ENCODE measurements at regions not wholly inside any gene's neighbourhood (a gene's known extent, or its start where the extent isn't known, plus 50 kb on each side); places are given as distances from the start of the nearest gene placed in this dataset.

DNA sequence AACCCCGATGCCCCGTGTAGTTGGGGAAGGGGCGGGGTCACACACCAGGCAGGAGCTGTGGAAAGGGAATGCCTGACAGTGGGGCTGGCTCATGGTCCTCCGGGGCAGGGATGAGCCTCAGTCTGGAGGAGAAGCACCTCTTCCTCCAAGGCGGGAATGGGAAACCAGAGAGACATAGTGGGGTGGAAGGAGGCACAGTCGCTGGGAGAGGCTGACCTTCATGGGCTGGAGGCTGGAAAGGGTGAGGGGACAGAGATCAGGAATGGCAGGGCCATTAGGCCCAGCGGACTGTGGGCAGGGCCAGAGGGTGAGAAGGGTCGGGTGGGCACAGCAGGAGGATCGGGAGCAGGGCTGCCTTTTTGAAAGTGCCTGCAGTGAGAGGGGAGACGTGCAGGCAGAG is 65.8 kb upstream of the LINGO1 start:
- no peak for DNase-seq

DNA sequence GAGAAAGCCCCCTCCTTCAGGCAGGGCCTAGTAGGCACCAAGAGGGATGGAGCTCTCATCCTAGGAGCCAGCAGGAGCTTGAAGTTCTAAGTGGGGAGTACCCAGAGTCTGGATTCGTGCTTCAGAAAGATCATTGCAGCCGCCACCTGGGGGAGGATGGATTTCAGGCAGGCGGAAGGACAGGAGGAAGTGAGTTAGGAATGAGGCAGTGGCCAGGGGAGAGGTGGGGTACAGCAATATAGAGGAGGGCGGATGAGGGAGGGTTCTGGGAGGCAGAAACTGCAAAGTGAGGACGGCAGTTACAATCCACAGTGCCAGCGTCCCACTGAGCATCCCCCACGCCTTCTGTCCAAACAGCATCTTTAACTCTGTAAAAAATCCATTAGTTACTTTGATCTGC is 65.2 kb upstream of the LINGO1 start:
- DNase-seq = no peak

DNA sequence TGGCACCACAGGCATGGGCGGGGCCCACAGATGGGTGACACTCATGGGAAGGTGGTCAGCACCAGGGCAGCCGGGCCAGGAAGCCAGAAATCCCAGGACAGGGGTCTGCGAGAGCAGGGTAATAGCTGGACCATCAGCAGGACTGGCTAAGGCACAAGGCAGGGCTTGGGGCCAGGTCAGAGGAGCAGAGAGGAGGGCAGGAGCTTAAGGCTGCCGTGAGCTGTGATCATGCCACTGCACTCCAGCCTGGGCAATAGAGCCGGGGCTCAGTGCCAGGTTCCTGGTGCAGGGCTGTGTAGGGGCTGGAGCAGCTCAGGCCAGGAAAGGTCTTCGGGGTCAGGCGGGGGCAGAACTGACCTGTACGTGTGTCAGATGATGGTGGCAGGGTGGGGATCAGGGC is 64.2 kb upstream of the LINGO1 start:
- no peak for DNase-seq

DNA sequence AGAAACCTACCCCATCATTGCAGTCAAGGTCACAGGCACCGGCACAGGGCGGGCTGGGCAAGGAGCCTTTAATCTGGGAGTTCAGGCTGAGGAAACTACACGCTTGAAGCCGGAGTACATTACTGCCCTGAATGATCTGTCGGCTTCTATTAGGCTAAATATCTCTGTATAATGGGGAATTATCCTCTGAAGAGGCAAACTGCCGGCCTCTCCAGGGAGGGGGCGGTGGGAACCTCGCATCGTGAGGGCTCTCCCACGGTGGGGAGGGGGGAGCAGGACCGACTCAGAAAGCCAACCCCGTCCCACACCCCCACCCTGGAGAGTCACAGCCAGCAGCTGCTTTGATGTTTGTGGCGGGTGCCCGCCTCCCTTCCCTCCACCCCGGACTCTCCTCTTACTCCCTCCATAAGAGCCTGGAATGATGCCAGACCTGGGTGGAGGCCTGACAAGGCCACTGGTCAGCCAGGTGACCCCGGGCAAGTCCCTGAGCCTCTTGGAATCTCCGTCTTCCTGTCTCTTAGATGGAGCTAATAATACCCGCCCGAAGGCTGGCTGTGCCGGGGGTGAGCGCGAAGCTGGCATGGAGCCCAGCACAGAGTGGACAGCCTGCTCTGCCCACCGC is 63.4 kb upstream of the LINGO1 start:
- no peak for DNase-seq

DNA sequence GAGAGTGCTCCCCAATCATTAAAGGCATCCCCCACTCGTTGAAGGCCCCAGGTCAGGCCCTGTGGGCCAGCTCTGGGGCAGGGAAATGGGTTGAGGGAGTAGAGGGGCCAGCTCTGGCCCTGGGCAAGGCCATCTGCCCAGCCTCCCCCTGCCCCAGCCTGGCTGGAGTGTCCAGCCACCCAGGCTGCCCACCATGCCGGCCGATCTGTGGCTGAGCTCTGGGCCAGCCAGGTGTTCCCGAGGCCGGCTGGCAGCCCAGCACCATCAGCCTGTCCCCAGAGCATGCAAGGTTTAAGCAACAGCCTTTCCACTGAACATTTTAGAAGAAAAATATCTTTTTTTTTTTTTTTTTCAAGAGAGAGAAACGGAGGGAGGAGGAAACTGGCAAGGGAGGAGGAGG is 62.8 kb upstream of the LINGO1 start:
- no peak for DNase-seq

DNA sequence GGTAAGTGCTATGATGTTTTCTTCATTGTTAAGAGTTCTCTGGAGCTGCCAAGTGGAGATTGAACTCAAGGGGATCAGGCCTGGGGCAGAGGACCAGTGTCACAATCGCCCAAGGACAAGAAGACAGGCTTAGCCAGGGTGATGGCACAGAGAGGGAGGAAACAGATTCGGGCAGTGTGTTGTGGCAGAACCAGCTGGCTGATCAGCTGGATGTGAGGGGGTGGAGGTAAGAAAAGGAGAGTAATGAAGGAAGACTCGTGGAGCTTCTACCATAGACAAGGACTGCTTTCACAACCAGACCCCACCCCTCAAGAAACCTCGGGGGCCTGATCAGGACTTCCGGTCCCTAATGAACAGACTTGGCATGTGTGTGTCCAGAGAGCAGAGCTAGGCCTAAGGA is 60.9 kb upstream of the LINGO1 start:
- DNase-seq = no peak

DNA sequence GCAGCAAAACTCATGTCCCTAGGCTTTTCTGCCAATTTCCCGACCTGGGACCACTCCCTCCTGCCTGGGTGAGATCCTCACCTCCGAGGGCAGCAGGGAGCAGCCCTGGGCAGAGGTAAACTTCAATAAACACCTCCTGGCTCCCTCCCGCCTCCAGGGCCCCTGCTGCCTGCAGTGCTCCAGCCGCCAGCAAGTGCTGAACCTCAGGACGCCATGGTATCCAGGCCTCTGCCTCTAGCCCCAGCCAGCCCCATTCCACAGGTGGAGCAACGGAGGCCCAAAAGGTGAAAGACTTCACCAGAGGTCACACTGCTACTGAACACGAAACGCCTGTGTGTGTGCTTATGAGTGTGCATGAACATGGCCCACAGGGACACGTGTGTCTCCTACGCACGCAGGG is 59.9 kb upstream of the LINGO1 start:
- no peak for DNase-seq

DNA sequence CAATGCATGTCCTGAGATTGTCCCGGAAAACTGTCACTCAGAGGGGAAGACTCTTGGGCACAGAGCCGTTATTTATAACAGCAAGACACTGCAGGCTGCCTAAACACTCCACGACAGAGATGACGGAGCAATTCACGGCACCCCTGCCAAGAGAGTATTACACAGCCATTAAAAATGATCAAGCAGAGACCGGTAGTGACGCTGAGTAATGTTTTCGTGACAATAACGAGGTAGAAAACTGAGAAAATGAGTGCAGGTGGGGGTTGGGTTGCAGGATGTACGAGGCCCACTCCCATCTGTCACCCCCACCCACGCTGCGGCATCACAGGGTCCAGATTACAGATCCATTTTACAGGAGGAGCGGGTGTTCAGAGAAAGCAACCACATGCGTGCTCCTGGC is 58.9 kb upstream of the LINGO1 start:
- no peak for DNase-seq

DNA sequence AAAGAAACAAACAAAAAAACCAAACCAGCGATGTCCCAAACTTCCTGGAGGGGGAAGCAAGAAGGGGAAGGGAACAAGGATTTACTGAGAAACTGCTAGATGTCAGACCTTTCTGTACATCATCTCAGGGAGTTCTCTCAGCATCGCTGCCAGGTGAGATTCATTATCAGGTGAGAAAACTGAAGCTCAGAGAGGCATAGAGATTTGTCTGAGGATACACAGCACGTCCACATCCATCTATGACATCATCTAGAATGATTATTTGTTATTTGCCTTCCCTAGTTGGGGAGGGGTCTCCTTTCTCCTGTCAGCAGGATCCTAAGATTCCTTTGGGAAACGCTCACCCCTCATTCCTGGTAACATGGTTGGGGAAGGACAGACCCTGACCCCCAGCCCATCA is 57.1 kb upstream of the LINGO1 start:
- no peak for DNase-seq

DNA sequence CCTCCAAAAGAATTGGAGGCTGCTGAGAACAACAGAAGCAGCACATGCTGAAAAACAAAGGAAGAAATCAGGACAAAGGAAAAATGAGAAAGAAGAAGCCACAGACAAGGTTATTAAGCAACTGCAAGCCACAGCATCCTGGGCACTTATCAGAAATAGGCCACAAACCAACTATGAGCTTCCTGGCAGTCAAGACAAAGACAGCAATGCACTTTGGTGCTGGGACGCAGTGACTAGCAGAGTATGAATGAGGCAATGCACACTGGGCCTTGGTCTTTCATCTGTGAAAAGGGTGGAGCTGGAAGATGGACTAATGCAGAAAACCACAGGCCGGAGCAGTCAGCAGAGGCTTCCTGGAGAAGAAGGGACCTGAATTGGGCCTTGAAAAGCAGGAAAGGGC is 56.0 kb upstream of the LINGO1 start:
- DNase-seq = no peak

DNA sequence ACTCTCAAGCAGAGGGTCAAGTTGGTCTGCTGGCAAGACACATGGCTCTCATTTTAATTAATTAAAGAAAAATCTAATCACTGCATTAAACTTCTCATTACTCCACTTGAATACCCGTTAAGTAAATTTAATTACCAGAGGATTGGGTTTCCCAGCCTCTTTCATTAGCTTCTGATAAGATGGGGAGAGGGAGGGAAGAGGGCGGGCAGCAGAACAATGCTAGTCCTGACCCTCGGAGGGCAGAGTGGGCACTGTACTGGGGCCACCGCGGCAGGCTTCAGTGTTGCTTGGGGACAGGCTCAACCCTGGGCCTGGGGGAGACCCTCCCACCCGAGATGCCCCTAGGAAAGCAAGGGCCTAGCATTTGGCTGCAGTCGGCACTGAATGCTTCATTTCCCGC is 55.6 kb upstream of the LINGO1 start:
- no peak for DNase-seq

DNA sequence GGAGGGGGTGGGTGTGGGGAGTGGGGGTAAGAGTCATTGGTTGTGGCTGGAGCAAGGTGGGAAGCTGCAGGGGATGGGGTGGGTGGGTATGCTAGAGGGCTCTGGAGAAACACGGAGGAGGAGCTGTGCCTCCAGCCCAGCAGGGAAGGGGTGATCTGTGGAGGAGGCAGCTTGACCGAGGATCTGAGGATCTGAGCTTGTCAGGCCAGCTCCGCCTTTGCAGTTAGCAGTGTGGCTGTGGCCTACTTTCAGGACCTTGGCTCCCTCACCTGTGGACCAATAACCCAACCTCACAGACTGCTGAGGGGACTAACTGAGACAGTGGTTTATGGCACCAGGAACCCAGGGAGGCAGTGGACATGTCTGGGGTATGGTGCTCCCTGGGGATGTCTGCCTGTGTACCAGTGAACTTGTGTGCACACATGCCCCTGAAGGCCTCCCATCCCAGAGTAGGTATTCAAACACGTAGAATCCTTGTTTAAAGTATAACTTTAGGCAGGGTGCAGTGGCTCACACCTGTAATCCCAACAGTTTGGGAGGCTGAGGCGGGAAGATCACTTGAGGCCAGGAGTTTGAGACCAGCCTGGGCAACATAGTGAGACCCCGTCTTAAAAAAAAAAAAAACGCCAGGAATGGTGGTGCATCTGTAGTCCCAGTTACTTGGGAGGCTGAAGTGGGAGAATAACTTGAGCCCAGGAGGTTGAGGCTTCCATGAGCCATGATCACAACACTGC is 52.5 kb upstream of the LINGO1 start:
- no peak for DNase-seq

DNA sequence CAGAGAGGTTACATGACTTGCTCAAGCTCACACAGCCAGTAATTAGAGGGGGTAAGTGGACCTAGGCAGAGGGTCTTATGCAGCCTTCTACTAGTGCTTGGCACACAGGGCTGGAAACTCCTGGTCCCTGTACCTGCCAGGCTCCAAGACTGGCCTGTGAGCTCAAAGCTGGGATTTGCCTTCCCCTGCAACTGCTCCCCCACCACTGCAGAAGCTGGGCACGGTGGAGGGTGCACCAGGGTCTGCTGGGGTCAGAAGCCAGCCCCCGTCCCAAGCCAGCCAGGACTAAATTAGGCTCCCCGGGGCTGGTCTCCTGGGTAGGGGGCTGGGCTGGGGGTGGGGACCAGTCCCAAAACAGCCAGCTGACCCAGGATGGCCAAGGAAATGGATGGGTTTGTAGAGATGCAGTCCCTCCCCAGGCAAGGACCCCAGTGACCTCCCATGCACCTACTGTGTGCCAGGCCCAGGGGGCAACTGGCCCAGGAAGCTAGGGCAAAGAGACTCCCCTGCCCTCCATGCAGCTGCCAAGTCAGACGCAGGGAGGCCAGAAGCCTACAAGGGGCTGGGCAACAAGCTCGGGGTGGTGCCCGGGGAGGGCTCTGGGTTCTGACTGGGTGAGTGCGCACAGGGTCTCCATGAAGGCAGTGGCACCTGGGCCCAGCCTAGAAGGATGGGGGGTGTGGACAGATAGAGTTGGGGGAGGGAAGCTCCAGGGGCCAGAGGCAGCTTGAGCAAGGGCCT is 51.8 kb upstream of the LINGO1 start:
- no peak for DNase-seq

DNA sequence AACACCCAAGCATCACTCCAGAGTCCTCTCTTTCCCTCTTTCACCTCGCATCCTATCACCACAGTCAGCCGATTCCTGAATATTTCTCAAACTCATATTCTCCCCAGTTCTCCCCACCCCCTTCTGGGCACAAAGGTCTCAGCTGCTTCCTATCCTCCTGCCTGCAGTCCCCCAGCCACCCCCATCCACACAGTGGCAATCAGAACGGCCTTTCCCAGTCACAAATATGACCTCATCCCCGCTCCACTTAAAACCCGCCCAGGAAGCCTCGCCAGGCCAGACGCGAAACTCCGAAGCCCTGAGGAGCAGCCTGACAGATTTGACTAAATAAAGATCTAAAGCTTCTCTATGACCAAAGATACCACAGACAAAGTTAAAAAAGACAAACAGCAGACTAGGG is 49.9 kb upstream of the LINGO1 start:
- no peak for DNase-seq
